MM.1S (cell line): ENCODE measurements at regions not wholly inside any gene's neighbourhood (a gene's known extent, or its start where the extent isn't known, plus 50 kb on each side); places are given as distances from the start of the nearest gene placed in this dataset.

Experiments used
- DNase-seq: peaks from one replicate; pipeline ENCODE4 v3.0.0-alpha.2; 2015
- H2AFZ ChIP-seq: fragments of 300-600 bp; sonication (generic); 2 replicates; pipeline ENCODE4 v1.6.0; 2016; ENCODE audit warnings: antibody characterized with exemption, low read length
- H3F3A ChIP-seq: fragments of 300-600 bp; sonication (generic); 2 replicates; pipeline ENCODE4 v1.6.1; 2016; ENCODE audit warnings: mild to moderate bottlenecking, antibody characterized with exemption, low read length, moderate library complexity, mixed read lengths; ENCODE audit not compliant: insufficient read depth
- H3K27ac ChIP-seq: fragments of 300-600 bp; sonication (generic); 2 replicates; pipeline ENCODE4 v1.5.1; 2016; ENCODE audit warnings: mild to moderate bottlenecking, low read length
- H3K27me3 ChIP-seq: fragments of 300-600 bp; sonication (generic); replicated peaks from 2 replicates; pipeline ENCODE4 v1.6.0; 2016; ENCODE audit warnings: low read length; ENCODE audit not compliant: insufficient read depth
- H3K36me3 ChIP-seq: fragments of 300-600 bp; sonication (generic); replicated peaks from 2 replicates; pipeline ENCODE4 v1.6.1; 2016; ENCODE audit warnings: mild to moderate bottlenecking, low read length, mixed read lengths; ENCODE audit not compliant: insufficient read depth
- H3K4me1 ChIP-seq: fragments of 300-600 bp; sonication (generic); 2 replicates; pipeline ENCODE4 v1.6.1; 2016; ENCODE audit warnings: low read length, mixed read lengths
- H3K4me2 ChIP-seq: fragments of 300-600 bp; sonication (generic); 2 replicates; pipeline ENCODE4 v1.6.0; 2016; ENCODE audit warnings: low read depth, low read length
- H3K4me3 ChIP-seq: fragments of 300-600 bp; sonication (generic); 2 replicates; pipeline ENCODE4 v1.5.1; 2016; ENCODE audit warnings: low read length, mixed read lengths
- H3K79me2 ChIP-seq: fragments of 300-600 bp; sonication (generic); 2 replicates; pipeline ENCODE4 v1.6.1; 2016; ENCODE audit warnings: mixed run types, low read length, mixed read lengths
- H3K9ac ChIP-seq: fragments of 300-600 bp; sonication (generic); 2 replicates; pipeline ENCODE4 v1.6.1; 2016; ENCODE audit warnings: low read length, mixed read lengths
- H3K9me2 ChIP-seq: fragments of 300-600 bp; sonication (generic); replicated peaks from 2 replicates; pipeline ENCODE4 v1.6.1; 2016; ENCODE audit warnings: mild to moderate bottlenecking, low read length, mixed read lengths; ENCODE audit not compliant: insufficient read depth
- H3K9me3 ChIP-seq: fragments of 300-600 bp; sonication (generic); replicated peaks from 2 replicates; pipeline ENCODE4 v1.6.1; 2016; ENCODE audit warnings: mild to moderate bottlenecking, low read length, mixed read lengths; ENCODE audit not compliant: insufficient read depth
- H4K20me1 ChIP-seq: fragments of 300-600 bp; sonication (generic); 2 replicates; pipeline ENCODE4 v1.6.1; 2016; ENCODE audit warnings: mild to moderate bottlenecking, low read length, moderate library complexity, mixed read lengths; ENCODE audit not compliant: insufficient read depth
- EZH2 ChIP-seq: fragments of 300-600 bp; sonication (generic); optimal IDR thresholded peaks from 2 replicates; pipeline ENCODE3; 2017; ENCODE audit warnings: low read depth, mild to moderate bottlenecking, antibody characterized with exemption, low read length, mixed read lengths
- EZH2phosphoT487 ChIP-seq: fragments of 300-600 bp; sonication (generic); IDR thresholded peaks from 2 replicates; pipeline ENCODE4 v1.6.1; 2018; ENCODE audit warnings: antibody characterized with exemption, low read length
- TF ChIP-seq, protein P1 (sequence below): fragments of 300-600 bp; sonication (generic); IDR thresholded peaks from 2 replicates; pipeline ENCODE4 v1.5.1; 2016; ENCODE audit warnings: antibody characterized with exemption, low read length, mixed read lengths

DNA sequence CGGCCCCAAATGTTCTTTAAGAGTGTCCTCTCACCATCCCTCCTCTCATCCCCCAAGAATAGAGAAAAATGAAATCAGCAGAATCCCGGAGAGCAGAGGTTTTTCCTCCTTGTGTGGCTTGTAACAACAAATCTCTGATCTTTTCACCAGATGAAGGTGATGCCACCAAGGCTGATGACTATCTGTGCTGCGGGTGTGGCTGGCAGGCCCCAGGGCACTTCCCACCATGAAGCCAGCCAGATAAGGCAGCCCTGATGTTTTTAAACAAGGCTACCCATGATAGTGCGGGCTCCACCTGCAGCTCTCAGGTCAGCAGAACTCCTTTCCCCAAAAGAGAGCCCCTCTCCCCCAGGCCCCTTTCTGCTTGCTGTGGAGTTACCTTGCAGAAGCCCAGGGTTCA lies 58.0 kb upstream of the PARP11 start:
- H3K4me1 ChIP-seq = no peaks in the 10 kb centered on the region
- peaks cover 3% of the 10 kb centered on the region; the same call in 1 of the 2 replicates for H3F3A ChIP-seq
- TF ChIP-seq, protein P1, sequence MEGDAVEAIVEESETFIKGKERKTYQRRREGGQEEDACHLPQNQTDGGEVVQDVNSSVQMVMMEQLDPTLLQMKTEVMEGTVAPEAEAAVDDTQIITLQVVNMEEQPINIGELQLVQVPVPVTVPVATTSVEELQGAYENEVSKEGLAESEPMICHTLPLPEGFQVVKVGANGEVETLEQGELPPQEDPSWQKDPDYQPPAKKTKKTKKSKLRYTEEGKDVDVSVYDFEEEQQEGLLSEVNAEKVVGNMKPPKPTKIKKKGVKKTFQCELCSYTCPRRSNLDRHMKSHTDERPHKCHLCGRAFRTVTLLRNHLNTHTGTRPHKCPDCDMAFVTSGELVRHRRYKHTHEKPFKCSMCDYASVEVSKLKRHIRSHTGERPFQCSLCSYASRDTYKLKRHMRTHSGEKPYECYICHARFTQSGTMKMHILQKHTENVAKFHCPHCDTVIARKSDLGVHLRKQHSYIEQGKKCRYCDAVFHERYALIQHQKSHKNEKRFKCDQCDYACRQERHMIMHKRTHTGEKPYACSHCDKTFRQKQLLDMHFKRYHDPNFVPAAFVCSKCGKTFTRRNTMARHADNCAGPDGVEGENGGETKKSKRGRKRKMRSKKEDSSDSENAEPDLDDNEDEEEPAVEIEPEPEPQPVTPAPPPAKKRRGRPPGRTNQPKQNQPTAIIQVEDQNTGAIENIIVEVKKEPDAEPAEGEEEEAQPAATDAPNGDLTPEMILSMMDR = no peak
- no peak for TF ChIP-seq EZH2phosphoT487
- TF ChIP-seq EZH2 = no peak
- H3K27me3 ChIP-seq = no peaks in the 10 kb centered on the region
- H2AFZ ChIP-seq = no peak overlapping the region
- H3K4me3 ChIP-seq = no peak overlapping the region
- H3K27ac ChIP-seq = no peak overlapping the region
- no peaks in the 10 kb centered on the region for H4K20me1 ChIP-seq
- H3K9me3 ChIP-seq = no peaks in the 10 kb centered on the region
- no peak overlapping the region for H3K9ac ChIP-seq
- DNase-seq = no peak
- H3K4me2 ChIP-seq = no peak overlapping the region
- H3K79me2 ChIP-seq = no peaks in the 10 kb centered on the region
- H3K36me3 ChIP-seq = no peaks in the 10 kb centered on the region
- H3K9me2 ChIP-seq = no peaks in the 10 kb centered on the region

DNA sequence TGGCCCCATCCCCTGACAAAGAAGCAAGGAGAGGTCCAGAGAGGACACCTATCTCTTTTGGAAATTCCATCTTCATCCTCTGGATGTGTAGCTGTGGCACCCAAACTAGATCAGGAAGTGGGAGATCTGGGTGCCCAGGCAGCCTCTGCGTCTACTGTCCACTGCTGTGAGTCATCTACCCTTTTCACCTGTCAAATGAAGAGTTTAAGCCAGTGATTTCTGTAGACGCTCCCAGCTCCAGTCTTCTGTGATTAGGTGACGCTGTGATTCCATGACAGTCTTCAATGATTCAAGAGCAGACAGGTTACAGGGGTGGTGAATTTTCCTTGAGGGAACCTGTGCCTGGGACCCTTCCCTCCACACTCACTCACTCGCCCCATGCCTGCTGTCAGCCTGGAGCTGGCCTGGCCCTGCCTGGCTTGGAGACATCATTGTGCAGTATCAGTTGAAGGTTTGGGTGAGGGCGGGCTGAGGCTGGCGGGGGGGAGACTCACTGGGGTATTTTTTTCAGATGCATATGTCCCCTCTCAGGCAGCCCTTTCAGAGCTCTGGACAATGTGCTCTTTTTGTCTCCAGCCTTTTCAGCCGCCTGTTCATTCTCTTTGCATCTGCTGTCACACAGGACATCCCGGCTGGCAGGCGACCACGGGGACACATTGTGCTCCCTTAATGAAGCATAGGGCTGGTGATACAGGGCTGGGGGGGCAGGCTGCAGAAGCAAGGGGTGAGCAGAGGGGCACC lies 56.8 kb upstream of the PARP11 start:
- Histone ChIP-seq H3K4me2 (no peak overlapping the region), H3K27ac (no peak overlapping the region)
- TF ChIP-seq EZH2 (no peak), EZH2phosphoT487 (no peak)
- TF ChIP-seq, protein P1 = no peak

DNA sequence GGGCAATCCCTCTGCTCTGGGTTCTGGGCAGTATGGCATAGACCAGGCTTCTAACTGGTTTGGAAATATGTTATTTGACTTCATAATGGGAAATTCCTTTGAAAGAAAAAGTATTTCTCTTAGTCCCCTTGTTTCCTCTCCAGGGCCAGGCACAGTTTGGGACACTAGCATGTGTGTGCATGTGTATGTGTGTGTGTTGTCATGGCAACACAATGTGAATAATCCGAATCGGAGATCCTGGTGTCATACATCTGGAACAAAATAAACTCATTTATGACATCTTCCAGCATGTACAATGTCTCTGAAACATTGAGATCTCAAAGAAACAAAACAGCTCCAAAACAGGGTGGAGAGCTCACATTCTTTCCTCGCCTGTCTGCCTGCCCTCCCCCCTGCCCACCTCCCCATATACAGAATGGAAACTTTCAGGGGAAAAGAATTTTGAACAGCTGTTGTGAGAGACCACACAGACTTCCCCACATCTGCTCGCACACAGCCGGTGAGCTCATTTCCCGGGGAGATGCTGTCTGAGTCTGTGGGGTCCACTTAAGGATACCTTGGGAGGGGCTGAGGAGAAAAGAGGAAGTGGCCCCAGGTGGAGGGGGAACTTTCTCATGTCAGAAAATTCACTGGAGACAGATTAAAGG lies 55.5 kb upstream of the PARP11 start:
- H3K9me2 ChIP-seq = no peaks in the 10 kb centered on the region
- H3K4me3 ChIP-seq = no peak overlapping the region
- no peak overlapping the region for H2AFZ ChIP-seq
- no peaks in the 10 kb centered on the region for H3K36me3 ChIP-seq
- H3K79me2 ChIP-seq = no peaks in the 10 kb centered on the region
- no peaks in the 10 kb centered on the region for H3K27me3 ChIP-seq
- H3K4me1 ChIP-seq = no peaks in the 10 kb centered on the region
- H3K4me2 ChIP-seq = no peak overlapping the region
- DNase-seq = no peak
- no peaks in the 10 kb centered on the region for H4K20me1 ChIP-seq
- TF ChIP-seq, protein P1 = no peak
- TF ChIP-seq EZH2phosphoT487 (no peak), EZH2 (no peak)
- no peak overlapping the region for H3K9ac ChIP-seq
- H3F3A ChIP-seq = no peaks in the 10 kb centered on the region
- H3K9me3 ChIP-seq = no peaks in the 10 kb centered on the region
- no peak overlapping the region for H3K27ac ChIP-seq

More for the DNA sequence above, 56.8 kb upstream of the PARP11 start:
- no peaks in the 10 kb centered on the region for H3K79me2 ChIP-seq
- no peak overlapping the region for H3K4me3 ChIP-seq
- no peak overlapping the region for H3K9ac ChIP-seq
- H3F3A ChIP-seq = peaks cover 3% of the 10 kb centered on the region; the same call in 1 of the 2 replicates
- H3K9me2 ChIP-seq = no peaks in the 10 kb centered on the region
- H3K36me3 ChIP-seq = no peaks in the 10 kb centered on the region
- no peaks in the 10 kb centered on the region for H3K4me1 ChIP-seq
- H4K20me1 ChIP-seq = no peaks in the 10 kb centered on the region
- no peaks in the 10 kb centered on the region for H3K9me3 ChIP-seq
- H2AFZ ChIP-seq = no peak overlapping the region
- DNase-seq = no peak
- H3K27me3 ChIP-seq = no peaks in the 10 kb centered on the region
